ENCODE measurements at regions not wholly inside any gene's neighbourhood (a gene's known extent, or its start where the extent isn't known, plus 50 kb on each side); places are given as distances from the start of the nearest gene placed in this dataset.

- H4K20me1 ChIP-seq (ENCODE audit: insufficient read depth, low read length), result no peaks in the 10 kb centered on the region
- H3K79me2 ChIP-seq (ENCODE audit: low read length), result no peaks in the 10 kb centered on the region
- H2AFZ ChIP-seq (ENCODE audit: low read length), result no peak overlapping the region
- H3K4me1 ChIP-seq (ENCODE audit: low read length), result no peaks in the 10 kb centered on the region
- no peaks in the 10 kb centered on the region for H3F3A ChIP-seq (ENCODE audit: insufficient read depth, low read length)
- no peaks in the 10 kb centered on the region for H3K36me3 ChIP-seq (replicated peaks; ENCODE audit: insufficient read depth, low read length)
- H3K9ac ChIP-seq (ENCODE audit: low read length), result no peak overlapping the region
- no peaks in the 10 kb centered on the region for H3K9me3 ChIP-seq (replicated peaks; ENCODE audit: insufficient read depth, low read length)
- DNase-seq, result no peak
- no peak overlapping the region for H3K4me3 ChIP-seq (ENCODE audit: low read length)
- H3K27ac ChIP-seq (ENCODE audit: low read length), result no peak overlapping the region
- no peak overlapping the region for H3K4me2 ChIP-seq (ENCODE audit: low read depth, low read length)
- TF ChIP-seq CTCF (IDR thresholded peaks at IDR 0.05; ENCODE audit: low read length) (no peak), EZH2 (optimal IDR thresholded peaks at IDR 0.05; ENCODE audit: low read depth, low read length) (no peak), EZH2phosphoT487 (IDR thresholded peaks at IDR 0.05; ENCODE audit: low read length) (no peak)
- no peaks in the 10 kb centered on the region for H3K27me3 ChIP-seq (replicated peaks; ENCODE audit: insufficient read depth, low read length)
- no peaks in the 10 kb centered on the region for H3K9me2 ChIP-seq (replicated peaks; ENCODE audit: insufficient read depth, low read length)
Observed at GRCh38 chr18:65522907-65523306, 227.9 kb upstream of the CDH7 start.

GRCh38 chr18:65516209-65516608, 234.6 kb upstream of the CDH7 start:
- no peak overlapping the region for H2AFZ ChIP-seq (ENCODE audit: low read length)
- H3K9me2 ChIP-seq (replicated peaks; ENCODE audit: insufficient read depth, low read length), result no peaks in the 10 kb centered on the region
- no peak for TF ChIP-seq EZH2phosphoT487 (IDR thresholded peaks at IDR 0.05; ENCODE audit: low read length)
- no peak for TF ChIP-seq EZH2 (optimal IDR thresholded peaks at IDR 0.05; ENCODE audit: low read depth, low read length)
- no peak for TF ChIP-seq CTCF (IDR thresholded peaks at IDR 0.05; ENCODE audit: low read length)
- no peak overlapping the region for H3K4me2 ChIP-seq (ENCODE audit: low read depth, low read length)
- DNase-seq, result no peak
- no peak overlapping the region for H3K27ac ChIP-seq (ENCODE audit: low read length)
- H4K20me1 ChIP-seq (ENCODE audit: insufficient read depth, low read length), result no peaks in the 10 kb centered on the region
- no peaks in the 10 kb centered on the region for H3K36me3 ChIP-seq (replicated peaks; ENCODE audit: insufficient read depth, low read length)
- no peaks in the 10 kb centered on the region for H3K79me2 ChIP-seq (ENCODE audit: low read length)
- H3K9ac ChIP-seq (ENCODE audit: low read length), result no peak overlapping the region
- H3K4me3 ChIP-seq (ENCODE audit: low read length), result no peak overlapping the region
- H3K4me1 ChIP-seq (ENCODE audit: low read length), result no peaks in the 10 kb centered on the region
- H3K9me3 ChIP-seq (replicated peaks; ENCODE audit: insufficient read depth, low read length), result no peaks in the 10 kb centered on the region
- H3K27me3 ChIP-seq (replicated peaks; ENCODE audit: insufficient read depth, low read length), result no peaks in the 10 kb centered on the region
- no peaks in the 10 kb centered on the region for H3F3A ChIP-seq (ENCODE audit: insufficient read depth, low read length)

GRCh38 chr18:65498605-65499004, 252.2 kb upstream of the CDH7 start:
- Histone ChIP-seq H3K9ac (ENCODE audit: low read length) (no peak overlapping the region), H3K4me2 (ENCODE audit: low read depth, low read length) (no peak overlapping the region), H4K20me1 (ENCODE audit: insufficient read depth, low read length) (no peaks in the 10 kb centered on the region), H3K4me1 (ENCODE audit: low read length) (peaks cover 8% of the 10 kb centered on the region; the same call in 1 of the 2 replicates), H3K27me3 (replicated peaks; ENCODE audit: insufficient read depth, low read length) (no peaks in the 10 kb centered on the region), H3K79me2 (ENCODE audit: low read length) (no peaks in the 10 kb centered on the region), H2AFZ (ENCODE audit: low read length) (no peak overlapping the region), H3K9me2 (replicated peaks; ENCODE audit: insufficient read depth, low read length) (no peaks in the 10 kb centered on the region), H3K27ac (ENCODE audit: low read length) (no peak overlapping the region; the same call in 1 of the 2 replicates), H3F3A (ENCODE audit: insufficient read depth, low read length) (no peaks in the 10 kb centered on the region), H3K36me3 (replicated peaks; ENCODE audit: insufficient read depth, low read length) (no peaks in the 10 kb centered on the region), H3K9me3 (replicated peaks; ENCODE audit: insufficient read depth, low read length) (no peaks in the 10 kb centered on the region; the same call in 1 of the 2 replicates), H3K4me3 (ENCODE audit: low read length) (no peak overlapping the region)
- no peak for TF ChIP-seq EZH2phosphoT487 (IDR thresholded peaks at IDR 0.05; ENCODE audit: low read length)
- no peak for TF ChIP-seq CTCF (IDR thresholded peaks at IDR 0.05; ENCODE audit: low read length)
- no peak for TF ChIP-seq EZH2 (optimal IDR thresholded peaks at IDR 0.05; ENCODE audit: low read depth, low read length)
- peak; percentile 48 for DNase-seq

Data from MM.1S (cell line).